K562 (cell line): ENCODE measurements at regions not wholly inside any gene's neighbourhood (a gene's known extent, or its start where the extent isn't known, plus 50 kb on each side); places are given as distances from the start of the nearest gene placed in this dataset.

Source experiments
- ATAC-seq: fragments of 200-7000 bp; cut with Tn5 transposase; 3 replicates; pipeline ENCODE4 v1.9.1; 2020; ENCODE audit warnings: moderate library complexity
- BruUV-seq: library from RNA; stranded (reverse); fragments of 400-500 nt; replicated peaks from 2 replicates; lab custom pipeline; 2021; lab: Mats Ljungman, UMichigan
- CTCF ChIA-PET: fragments of 300-600 bp; formaldehyde crosslinking; extraction: SDS; loops from one replicate; lab custom pipeline; 2021; ENCODE audit warnings: low intra/inter-chr PET ratio; lab: Yijun Ruan, JAX
- POLR2A ChIA-PET: fragments of 300-600, 350-650 bp; sonication (Branson Sonifier 250); formaldehyde crosslinking; extraction: SDS; loops from one replicate; lab custom pipeline; 2021; ENCODE audit warnings: antibody characterized with exemption, inconsistent platforms; lab: Yijun Ruan, JAX
- DNase-seq, 4 experiments: peaks; one replicate each; pipeline versions ENCODE4 v3.0.0 to v3.0.0-alpha.2; 2011 to 2018; ENCODE audit warnings: low spot score in 3 of 4, mixed read lengths in 3 of 4; ENCODE audit errors: extremely low read depth in 1 of 4
- FAIRE-seq: peaks from 2 replicates; lab custom pipeline; 2011; peaks lifted over from hg19 to GRCh38; lab: Jason Lieb, UNC
- H2AFZ ChIP-seq: 2 replicates; pipeline ENCODE4 v1.6.0; 2011; ENCODE audit warnings: low read depth, low read length, control low read depth, inconsistent platforms
- H3K27ac ChIP-seq: fragments of 200-600 bp; 3 replicates; pipeline ENCODE4 v1.8.0; 2011; ENCODE audit warnings: low read depth, mild to moderate bottlenecking, control low read depth, inconsistent platforms, low read length, moderate library complexity, mixed read lengths; ENCODE audit errors: extremely low read depth
- H3K27me3 ChIP-seq, 2 experiments: fragments of 300-600 bp in 1 of 2; 2 replicates in 1 of 2; 3 replicates in 1 of 2; pipeline versions ENCODE4 v1.6.0 to v1.8.0; 2011; ENCODE audit warnings: inconsistent platforms in 2 of 2, low read length in 2 of 2, mild to moderate bottlenecking in 1 of 2, mixed read lengths in 1 of 2, moderate library complexity in 1 of 2; ENCODE audit not compliant: control insufficient read depth in 2 of 2, insufficient read depth in 2 of 2
- H3K36me3 ChIP-seq: fragments of 300-600 bp; 3 replicates; pipeline ENCODE4 v1.8.0; 2011; ENCODE audit warnings: mild to moderate bottlenecking, low read length, inconsistent platforms; ENCODE audit not compliant: control insufficient read depth, insufficient read depth
- H3K4me1 ChIP-seq, 2 experiments: fragments of 200-600 bp in 1 of 2; replicated peaks in 1 of 2; 2 replicates in 1 of 2; 3 replicates in 1 of 2; pipeline versions ENCODE4 v1.5.1 to v1.8.0; 2011; ENCODE audit warnings: inconsistent platforms in 2 of 2, low read length in 2 of 2, mild to moderate bottlenecking in 1 of 2, mixed read lengths in 1 of 2, moderate library complexity in 1 of 2; ENCODE audit not compliant: control insufficient read depth in 2 of 2, insufficient read depth in 2 of 2
- H3K4me2 ChIP-seq: 2 replicates; pipeline ENCODE4 v1.6.1; 2011; ENCODE audit warnings: low read length, control low read depth, inconsistent platforms, mixed read lengths; ENCODE audit not compliant: insufficient read depth
- H3K4me3 ChIP-seq: fragments of 200-600 bp; sonication (generic), shearing (Covaris generic); 2 replicates; pipeline ENCODE4 v1.5.1; 2016; ENCODE audit warnings: control low read depth, inconsistent platforms
- H3K79me2 ChIP-seq: fragments of 200-600 bp; 3 replicates; pipeline ENCODE4 v1.8.0; 2011; ENCODE audit warnings: low read length, inconsistent platforms; ENCODE audit not compliant: control insufficient read depth, insufficient read depth
- H3K9ac ChIP-seq, 2 experiments: 2 replicates each; pipeline versions ENCODE4 v1.6.0 to v1.6.1; 2011; ENCODE audit warnings: low read depth in 2 of 2, low read length in 2 of 2, control low read depth in 1 of 2, inconsistent platforms in 1 of 2, mild to moderate bottlenecking in 1 of 2, mixed read lengths in 1 of 2; ENCODE audit not compliant: insufficient read depth in 1 of 2
- H3K9me1 ChIP-seq: one replicate; pipeline ENCODE4 v1.6.0; 2011; ENCODE audit warnings: inconsistent platforms, mild to moderate bottlenecking, low read length, moderate library complexity; ENCODE audit not compliant: control insufficient read depth, insufficient read depth
- H3K9me3 ChIP-seq: replicated peaks from 2 replicates; pipeline ENCODE4 v1.5.1; 2011; ENCODE audit warnings: low read depth, low read length, inconsistent platforms; ENCODE audit not compliant: control insufficient read depth, insufficient read depth
- H4K20me1 ChIP-seq: replicated peaks from 2 replicates; pipeline ENCODE4 v1.6.1; 2011; ENCODE audit warnings: low read length, inconsistent platforms, mixed read lengths; ENCODE audit not compliant: control insufficient read depth, insufficient read depth
- HEY1 ChIP-seq: fragments of 250-450 bp; sonication (Bioruptor Pico); IDR thresholded peaks from 2 replicates; pipeline ENCODE4 v1.5.0; 2020; ENCODE audit warnings: mild to moderate bottlenecking, moderate library complexity, borderline replicate concordance
- NFXL1 ChIP-seq: fragments of 450-650 bp; formaldehyde crosslinking; IDR thresholded peaks from 2 replicates; pipeline ENCODE4 v1.4.0; 2021; ENCODE audit warnings: mild to moderate bottlenecking
- POLR3G ChIP-seq: IDR thresholded peaks from 2 replicates; pipeline ENCODE4 v1.6.1; 2011; ENCODE audit not compliant: insufficient read length, insufficient replicate concordance; ENCODE audit errors: extremely low read depth
- PRDM10 ChIP-seq: fragments of 450-650 bp; IDR thresholded peaks from 2 replicates; pipeline ENCODE4 v1.6.1; 2018; ENCODE audit not compliant: partially characterized antibody
- RFX7 ChIP-seq: fragments of 250-450 bp; sonication (Bioruptor Pico); IDR thresholded peaks from 2 replicates; pipeline ENCODE4 v1.5.1; 2021; ENCODE audit warnings: mild to moderate bottlenecking
- RNF219 ChIP-seq: fragments of 250-450 bp; sonication (Bioruptor Pico); IDR thresholded peaks from 2 replicates; pipeline ENCODE4 v1.5.0; 2022; ENCODE audit warnings: mild to moderate bottlenecking
- ZNF174 ChIP-seq: fragments of 250-450 bp; sonication (Bioruptor Pico); IDR thresholded peaks from 2 replicates; pipeline ENCODE4 v1.4.0; 2020; ENCODE audit warnings: mild to moderate bottlenecking
- ZNF232 ChIP-seq: sonication (generic); formaldehyde crosslinking; IDR thresholded peaks from 2 replicates; pipeline ENCODE4 v1.8.0; 2022; ENCODE audit warnings: mild to moderate bottlenecking, missing genetic modification reagents
- ZNF239 ChIP-seq: fragments of 250-450 bp; sonication (Bioruptor Pico); IDR thresholded peaks from 2 replicates; pipeline ENCODE4 v1.4.0; 2020; ENCODE audit warnings: mild to moderate bottlenecking
- ZNF444 ChIP-seq: fragments of 250-450 bp; sonication (Bioruptor Pico); IDR thresholded peaks from 2 replicates; pipeline ENCODE4 v1.4.0; 2020; ENCODE audit warnings: mild to moderate bottlenecking, moderate library complexity
- WGBS: fragments of 100-300 bp; shearing (Covaris generic); methylation state at CpG from one replicate; pipeline ENCODE4 v1.1.6; 2016; ENCODE audit warnings: low coverage, mixed read lengths; ENCODE audit not compliant: insufficient coverage; ENCODE audit errors: missing lambda C conversion rate; 5-methylcytosine and 5-hydroxymethylcytosine counted together
- in situ Hi-C: fragments of 300-500 bp; cut with MboI; formaldehyde crosslinking; loops from 4 replicates; pipeline ENCODE4 v1.15.0; 2018; ENCODE audit warnings: inconsistent platforms, mixed read lengths
- intact Hi-C: fragments of 100-400 bp; cut with micrococcal nuclease; formaldehyde crosslinking; loops from 2 replicates; pipeline ENCODE4 v1.14.2; 2022

- H3K27me3 ChIP-seq: no peaks in the 10 kb centered on the region
- POLR2A ChIA-PET: no interaction called here
- H3K9me1 ChIP-seq: no peaks in the 10 kb centered on the region
- no peak overlapping the region for H3K4me3 ChIP-seq
- H3K4me1 ChIP-seq: no peaks in the 10 kb centered on the region
- no peak for ATAC-seq
- no peak for DNase-seq
- no peaks in the 10 kb centered on the region for H3K9me3 ChIP-seq
- no peaks in the 10 kb centered on the region for H3K79me2 ChIP-seq
- H3K9ac ChIP-seq: no peak overlapping the region
- H3K4me2 ChIP-seq: no peak overlapping the region
- WGBS: 0% methylated on average over 2 of the region's 2 CpGs
- no peaks in the 10 kb centered on the region for H4K20me1 ChIP-seq
- TF ChIP-seq ZNF239: no peak
- TF ChIP-seq ZNF444: no peak
- no peak for TF ChIP-seq HEY1 (CRISPR knock-in tag)
- no peak for TF ChIP-seq RFX7 (CRISPR knock-in tag)
- TF ChIP-seq ZNF232 (CRISPR knock-in tag): no peak
- intact Hi-C loops: no loop called here
- in situ Hi-C loops: no loop called here
- H2AFZ ChIP-seq: no peak overlapping the region
- no peak overlapping the region for H3K27ac ChIP-seq
- CTCF ChIA-PET: no interaction called here
- H3K36me3 ChIP-seq: no peaks in the 10 kb centered on the region
- no peak for FAIRE-seq
- BruUV-seq: no TSS peak
Observed at GRCh38 chr4:65202165-65202852, 468.0 kb downstream of the EPHA5 start.

- FAIRE-seq (no peak), DNase-seq (no peak), ATAC-seq (no peak)
- H3K27me3 ChIP-seq: no peaks in the 10 kb centered on the region
- no peak overlapping the region for H3K4me3 ChIP-seq
- intact Hi-C loops: no loop called here
- no peaks in the 10 kb centered on the region for H3K79me2 ChIP-seq
- no peaks in the 10 kb centered on the region for H3K36me3 ChIP-seq
- no peaks in the 10 kb centered on the region for H3K4me1 ChIP-seq
- H3K9me3 ChIP-seq: no peaks in the 10 kb centered on the region
- POLR2A ChIA-PET: no interaction called here
- H3K27ac ChIP-seq: no peak overlapping the region
- no peak overlapping the region for H3K4me2 ChIP-seq
- 0% methylated on average over 5 of the region's 5 CpGs for WGBS
- in situ Hi-C loops: no loop called here
- H3K9me1 ChIP-seq: no peaks in the 10 kb centered on the region
- BruUV-seq: no TSS peak
- CTCF ChIA-PET: no interaction called here
- H2AFZ ChIP-seq: no peak overlapping the region
- H4K20me1 ChIP-seq: no peaks in the 10 kb centered on the region
- H3K9ac ChIP-seq: no peak overlapping the region
- TF ChIP-seq PRDM10: no peak
- no peak for TF ChIP-seq RNF219
- TF ChIP-seq NFXL1 (CRISPR knock-in tag): no peak
- no peak for TF ChIP-seq ZNF174 (CRISPR knock-in tag)
- no peak for TF ChIP-seq POLR3G
- no peak for TF ChIP-seq HEY1 (CRISPR knock-in tag)
Observed at GRCh38 chr4:65195666-65196065, 474.6 kb downstream of the EPHA5 start.
